Esophagus muscularis mucosa (tissue), 3 donors: ENCODE measurements at regions not wholly inside any gene's neighbourhood (a gene's known extent, or its start where the extent isn't known, plus 50 kb on each side); places are given as distances from the start of the nearest gene placed in this dataset.

ENCODE experiments used
- POLR2AphosphoS5 ChIP-seq, 2 donors: sonication (generic); formaldehyde crosslinking; IDR thresholded peaks; one replicate each; pipeline ENCODE4 v1.6.1; 2017; ENCODE audit warnings: antibody characterized with exemption in 2 of 2
- TF ChIP-seq, protein P1 (sequence below), 3 experiments: fragments of 200-600 bp in 2 of 3; fragments of 450-650 bp in 1 of 3; sonication (generic) in 2 of 3; IDR thresholded peaks; one replicate each; pipeline ENCODE4 v1.5.1; 2017 to 2019; ENCODE audit warnings: antibody characterized with exemption in 3 of 3, mild to moderate bottlenecking in 2 of 3, moderate library complexity in 1 of 3

DNA sequence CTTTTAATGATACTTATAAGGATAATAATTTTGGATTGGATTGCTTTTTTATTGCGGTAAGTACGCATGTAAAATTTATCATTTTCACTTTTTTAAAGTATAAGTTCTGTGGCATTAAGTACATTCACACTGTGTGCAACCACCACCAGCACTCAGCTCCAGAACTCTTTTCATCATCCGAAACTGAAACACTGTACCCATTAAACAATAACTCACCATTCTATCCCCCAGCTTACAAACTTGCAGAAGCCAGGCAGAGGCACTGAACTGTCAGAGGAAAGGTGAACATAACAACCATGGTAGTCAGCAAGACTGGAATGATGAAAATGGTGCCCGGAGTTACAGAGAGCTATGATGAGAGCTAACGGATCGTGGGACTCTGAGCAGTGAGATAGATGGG, 465.9 kb downstream of the ADCYAP1 start:
- no peak for TF ChIP-seq POLR2AphosphoS5 (IDR thresholded peaks at IDR 0.05)
- TF ChIP-seq, protein P1, sequence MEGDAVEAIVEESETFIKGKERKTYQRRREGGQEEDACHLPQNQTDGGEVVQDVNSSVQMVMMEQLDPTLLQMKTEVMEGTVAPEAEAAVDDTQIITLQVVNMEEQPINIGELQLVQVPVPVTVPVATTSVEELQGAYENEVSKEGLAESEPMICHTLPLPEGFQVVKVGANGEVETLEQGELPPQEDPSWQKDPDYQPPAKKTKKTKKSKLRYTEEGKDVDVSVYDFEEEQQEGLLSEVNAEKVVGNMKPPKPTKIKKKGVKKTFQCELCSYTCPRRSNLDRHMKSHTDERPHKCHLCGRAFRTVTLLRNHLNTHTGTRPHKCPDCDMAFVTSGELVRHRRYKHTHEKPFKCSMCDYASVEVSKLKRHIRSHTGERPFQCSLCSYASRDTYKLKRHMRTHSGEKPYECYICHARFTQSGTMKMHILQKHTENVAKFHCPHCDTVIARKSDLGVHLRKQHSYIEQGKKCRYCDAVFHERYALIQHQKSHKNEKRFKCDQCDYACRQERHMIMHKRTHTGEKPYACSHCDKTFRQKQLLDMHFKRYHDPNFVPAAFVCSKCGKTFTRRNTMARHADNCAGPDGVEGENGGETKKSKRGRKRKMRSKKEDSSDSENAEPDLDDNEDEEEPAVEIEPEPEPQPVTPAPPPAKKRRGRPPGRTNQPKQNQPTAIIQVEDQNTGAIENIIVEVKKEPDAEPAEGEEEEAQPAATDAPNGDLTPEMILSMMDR (IDR thresholded peaks at IDR 0.05) = no peak
